ENCODE measurements at regions not wholly inside any gene's neighbourhood (a gene's known extent, or its start where the extent isn't known, plus 50 kb on each side); places are given as distances from the start of the nearest gene placed in this dataset.

- no peak for DNase-seq (ENCODE audit: low read depth)
- no peak overlapping the region for H3K4me3 ChIP-seq (ENCODE audit: low read depth, low read length)
- in situ Hi-C loops (cut with HindIII; ENCODE audit: low sequenced_read_pairs): no loop called here
- TF ChIP-seq, protein P1, sequence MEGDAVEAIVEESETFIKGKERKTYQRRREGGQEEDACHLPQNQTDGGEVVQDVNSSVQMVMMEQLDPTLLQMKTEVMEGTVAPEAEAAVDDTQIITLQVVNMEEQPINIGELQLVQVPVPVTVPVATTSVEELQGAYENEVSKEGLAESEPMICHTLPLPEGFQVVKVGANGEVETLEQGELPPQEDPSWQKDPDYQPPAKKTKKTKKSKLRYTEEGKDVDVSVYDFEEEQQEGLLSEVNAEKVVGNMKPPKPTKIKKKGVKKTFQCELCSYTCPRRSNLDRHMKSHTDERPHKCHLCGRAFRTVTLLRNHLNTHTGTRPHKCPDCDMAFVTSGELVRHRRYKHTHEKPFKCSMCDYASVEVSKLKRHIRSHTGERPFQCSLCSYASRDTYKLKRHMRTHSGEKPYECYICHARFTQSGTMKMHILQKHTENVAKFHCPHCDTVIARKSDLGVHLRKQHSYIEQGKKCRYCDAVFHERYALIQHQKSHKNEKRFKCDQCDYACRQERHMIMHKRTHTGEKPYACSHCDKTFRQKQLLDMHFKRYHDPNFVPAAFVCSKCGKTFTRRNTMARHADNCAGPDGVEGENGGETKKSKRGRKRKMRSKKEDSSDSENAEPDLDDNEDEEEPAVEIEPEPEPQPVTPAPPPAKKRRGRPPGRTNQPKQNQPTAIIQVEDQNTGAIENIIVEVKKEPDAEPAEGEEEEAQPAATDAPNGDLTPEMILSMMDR (IDR thresholded peaks at IDR 0.05; ENCODE audit: low read depth, low read length, missing control alignments): no peak
These were observed 488.5 kb downstream of the SHQ1 start for GRCh38 chr3:72359743-72360142.

GRCh38 chr3:72355168-72355567 lies 493.1 kb downstream of the SHQ1 start:
- in situ Hi-C loops (cut with HindIII; ENCODE audit: low sequenced_read_pairs): no loop called here
- DNase-seq (ENCODE audit: low read depth): no peak
- H3K4me3 ChIP-seq (ENCODE audit: low read depth, low read length): no peak overlapping the region
- TF ChIP-seq, protein P1 (IDR thresholded peaks at IDR 0.05; ENCODE audit: low read depth, low read length, missing control alignments): no peak

- no peak overlapping the region for H3K4me3 ChIP-seq (ENCODE audit: low read depth, low read length)
- in situ Hi-C loops (cut with HindIII; ENCODE audit: low sequenced_read_pairs): no loop called here
- no peak for DNase-seq (ENCODE audit: low read depth)
- TF ChIP-seq, protein P1 (IDR thresholded peaks at IDR 0.05; ENCODE audit: low read depth, low read length, missing control alignments): no peak
These were observed 493.8 kb downstream of the SHQ1 start for GRCh38 chr3:72354486-72354885.

GRCh38 chr3:72353236-72354128 lies 494.8 kb downstream of the SHQ1 start:
- DNase-seq (ENCODE audit: low read depth): no peak
- in situ Hi-C loops (cut with HindIII; ENCODE audit: low sequenced_read_pairs): no loop called here
- TF ChIP-seq, protein P1 (IDR thresholded peaks at IDR 0.05; ENCODE audit: low read depth, low read length, missing control alignments): no peak
- H3K4me3 ChIP-seq (ENCODE audit: low read depth, low read length): no peak overlapping the region

DNA sequence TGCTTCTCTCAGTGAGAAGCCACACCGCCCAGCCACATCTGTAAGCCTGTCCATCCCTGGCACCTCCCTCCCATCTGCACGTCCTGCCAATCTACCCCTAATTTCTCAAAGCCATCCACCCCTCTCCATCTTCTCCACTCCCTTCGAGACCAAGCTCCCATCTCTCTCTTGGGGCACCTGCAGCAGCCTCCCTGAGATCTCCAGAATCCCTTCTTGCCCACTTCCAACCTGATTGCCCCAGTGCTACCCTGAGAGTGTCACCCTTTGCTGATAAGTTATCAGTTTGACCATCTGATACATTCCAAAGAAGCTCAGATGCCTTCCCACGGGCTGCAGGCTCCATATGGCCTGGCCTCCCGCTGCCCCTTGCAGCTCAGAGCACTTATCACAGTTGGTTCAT lies 496.1 kb downstream of the SHQ1 start:
- TF ChIP-seq, protein P1 (IDR thresholded peaks at IDR 0.05; ENCODE audit: low read depth, low read length, missing control alignments): no peak
- DNase-seq (ENCODE audit: low read depth): no peak
- H3K4me3 ChIP-seq (ENCODE audit: low read depth, low read length): no peak overlapping the region
- in situ Hi-C loops (cut with HindIII; ENCODE audit: low sequenced_read_pairs): no loop called here

GRCh38 chr3:72351536-72351935 lies 496.7 kb downstream of the SHQ1 start:
- no peak overlapping the region for H3K4me3 ChIP-seq (ENCODE audit: low read depth, low read length)
- in situ Hi-C loops (cut with HindIII; ENCODE audit: low sequenced_read_pairs): no loop called here
- TF ChIP-seq, protein P1 (IDR thresholded peaks at IDR 0.05; ENCODE audit: low read depth, low read length, missing control alignments): no peak
- DNase-seq (ENCODE audit: low read depth): no peak
